Testis (tissue), 2 donors: ENCODE measurements at regions not wholly inside any gene's neighbourhood (a gene's known extent, or its start where the extent isn't known, plus 50 kb on each side); places are given as distances from the start of the nearest gene placed in this dataset.

Experiments used
- POLR2A ChIP-seq: fragments of 450-650 bp; IDR thresholded peaks from one replicate; pipeline ENCODE4 v1.6.1; 2017; ENCODE audit warnings: antibody characterized with exemption, mild to moderate bottlenecking, moderate library complexity
- TF ChIP-seq, protein P1 (sequence below), 3 experiments: fragments of 450-650 bp in 2 of 3; fragments of 200-600 bp in 1 of 3; sonication (generic) in 1 of 3; IDR thresholded peaks; one replicate each; pipeline ENCODE4 v1.5.1; 2016 to 2019; ENCODE audit warnings: antibody characterized with exemption in 3 of 3, mild to moderate bottlenecking in 2 of 3, moderate library complexity in 1 of 3

DNA sequence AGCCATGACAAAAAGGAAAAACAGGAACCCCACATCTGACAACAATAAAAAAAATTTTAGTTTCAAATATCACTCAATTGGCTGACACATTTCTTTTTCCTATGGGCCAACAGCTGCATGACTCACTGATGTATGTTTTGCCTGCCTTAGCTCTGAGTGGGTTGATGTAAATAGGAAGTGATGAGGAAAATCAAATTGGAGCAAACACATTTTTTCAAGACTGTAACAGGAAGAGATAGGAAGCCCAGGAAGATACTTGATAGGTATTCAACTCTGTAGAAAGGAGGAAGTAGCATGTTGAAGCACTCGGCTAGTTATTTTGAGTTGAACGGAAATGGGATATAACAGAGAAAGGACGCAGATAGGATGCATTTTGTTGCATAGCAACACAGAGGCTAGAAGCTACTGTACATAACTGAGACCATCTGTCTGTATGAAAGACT, 168.0 kb upstream of the NR5A2 start:
- TF ChIP-seq, protein P1, sequence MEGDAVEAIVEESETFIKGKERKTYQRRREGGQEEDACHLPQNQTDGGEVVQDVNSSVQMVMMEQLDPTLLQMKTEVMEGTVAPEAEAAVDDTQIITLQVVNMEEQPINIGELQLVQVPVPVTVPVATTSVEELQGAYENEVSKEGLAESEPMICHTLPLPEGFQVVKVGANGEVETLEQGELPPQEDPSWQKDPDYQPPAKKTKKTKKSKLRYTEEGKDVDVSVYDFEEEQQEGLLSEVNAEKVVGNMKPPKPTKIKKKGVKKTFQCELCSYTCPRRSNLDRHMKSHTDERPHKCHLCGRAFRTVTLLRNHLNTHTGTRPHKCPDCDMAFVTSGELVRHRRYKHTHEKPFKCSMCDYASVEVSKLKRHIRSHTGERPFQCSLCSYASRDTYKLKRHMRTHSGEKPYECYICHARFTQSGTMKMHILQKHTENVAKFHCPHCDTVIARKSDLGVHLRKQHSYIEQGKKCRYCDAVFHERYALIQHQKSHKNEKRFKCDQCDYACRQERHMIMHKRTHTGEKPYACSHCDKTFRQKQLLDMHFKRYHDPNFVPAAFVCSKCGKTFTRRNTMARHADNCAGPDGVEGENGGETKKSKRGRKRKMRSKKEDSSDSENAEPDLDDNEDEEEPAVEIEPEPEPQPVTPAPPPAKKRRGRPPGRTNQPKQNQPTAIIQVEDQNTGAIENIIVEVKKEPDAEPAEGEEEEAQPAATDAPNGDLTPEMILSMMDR (IDR thresholded peaks at IDR 0.05): no peak
- no peak for TF ChIP-seq POLR2A
